ENCODE measurements at regions not wholly inside any gene's neighbourhood (a gene's known extent, or its start where the extent isn't known, plus 50 kb on each side); places are given as distances from the start of the nearest gene placed in this dataset.

DNA sequence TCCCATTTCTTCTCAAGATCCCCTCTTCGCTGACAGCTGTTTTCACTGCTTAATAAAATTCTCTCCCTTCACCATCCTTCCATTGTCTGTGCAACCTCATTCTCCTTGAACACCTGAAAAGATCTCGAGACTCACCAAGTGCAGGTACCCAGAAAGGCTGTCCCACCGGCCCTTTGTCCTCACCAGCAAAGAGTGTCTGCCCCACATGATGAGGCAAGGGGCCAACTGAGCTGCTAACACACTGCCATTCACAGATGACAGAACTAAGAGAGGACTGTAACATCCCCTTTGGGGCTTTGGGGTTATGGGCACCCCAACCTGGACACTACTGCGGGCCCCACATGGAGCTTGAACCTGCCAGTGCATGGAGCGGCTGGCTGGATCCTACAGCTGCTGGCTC lies 771.4 kb upstream of the MIR17HG start:
- Mint-ChIP-seq H3K9me3 (peaks cover 4% of the 10 kb centered on the region; the same call in 1 of the 3 replicates), H3K27me3 (ENCODE audit: insufficient read depth, low read depth, poor library complexity) (peaks cover 2% of the 10 kb centered on the region), H3K27ac (no peak overlapping the region), H3K4me3 (no peak overlapping the region), H3K36me3 (ENCODE audit: low read depth) (no peaks in the 10 kb centered on the region), H3K4me1 (no peaks in the 10 kb centered on the region)
- Histone ChIP-seq H3K4me3 (no peak overlapping the region), H3K4me1 (ENCODE audit: insufficient read depth) (no peaks in the 10 kb centered on the region), H3K79me2 (replicated peaks; ENCODE audit: insufficient read depth) (no peaks in the 10 kb centered on the region), H3K27ac (ENCODE audit: low read depth) (no peak overlapping the region), H3K27me3 (ENCODE audit: insufficient read depth) (no peaks in the 10 kb centered on the region), H3F3A (replicated peaks; ENCODE audit: low read depth) (no peaks in the 10 kb centered on the region), H3K36me3 (ENCODE audit: insufficient read depth) (no peaks in the 10 kb centered on the region), H2AFZ (no peak overlapping the region), H3K4me2 (no peak overlapping the region), H3K9me2 (ENCODE audit: insufficient read depth) (peaks cover 3% of the 10 kb centered on the region; the same call in 1 of the 2 replicates), H4K20me1 (replicated peaks; ENCODE audit: insufficient read depth) (no peaks in the 10 kb centered on the region)
- ATAC-seq, result no peak
- TF ChIP-seq EZH2 (IDR thresholded peaks at IDR 0.05; ENCODE audit: low read depth, unreplicated experiment) (no peak), POLR2AphosphoS5 (IDR thresholded peaks at IDR 0.05; ENCODE audit: low read depth) (no peak), EZH2phosphoT487 (IDR thresholded peaks at IDR 0.05; ENCODE audit: unreplicated experiment) (no peak)
- no peak for DNase-seq (ENCODE audit: low spot score)

- Mint-ChIP-seq H3K27me3 (ENCODE audit: insufficient read depth, low read depth, poor library complexity) (peaks cover 2% of the 10 kb centered on the region), H3K4me3 (no peak overlapping the region), H3K4me1 (no peaks in the 10 kb centered on the region), H3K27ac (no peak overlapping the region), H3K9me3 (peaks cover 4% of the 10 kb centered on the region; the same call in 1 of the 3 replicates), H3K36me3 (ENCODE audit: low read depth) (no peaks in the 10 kb centered on the region)
- Histone ChIP-seq H3K4me1 (ENCODE audit: insufficient read depth) (no peaks in the 10 kb centered on the region), H2AFZ (no peak overlapping the region), H3K27me3 (ENCODE audit: insufficient read depth) (no peaks in the 10 kb centered on the region), H3K27ac (ENCODE audit: low read depth) (no peak overlapping the region), H3K36me3 (ENCODE audit: insufficient read depth) (no peaks in the 10 kb centered on the region), H3K79me2 (replicated peaks; ENCODE audit: insufficient read depth) (no peaks in the 10 kb centered on the region), H3K4me3 (no peak overlapping the region), H3K9me2 (ENCODE audit: insufficient read depth) (peaks cover 3% of the 10 kb centered on the region; the same call in 1 of the 2 replicates), H3F3A (replicated peaks; ENCODE audit: low read depth) (no peaks in the 10 kb centered on the region), H3K4me2 (no peak overlapping the region), H4K20me1 (replicated peaks; ENCODE audit: insufficient read depth) (no peaks in the 10 kb centered on the region)
- DNase-seq (ENCODE audit: low spot score), result no peak
- ATAC-seq, result no peak
- TF ChIP-seq, protein P1, sequence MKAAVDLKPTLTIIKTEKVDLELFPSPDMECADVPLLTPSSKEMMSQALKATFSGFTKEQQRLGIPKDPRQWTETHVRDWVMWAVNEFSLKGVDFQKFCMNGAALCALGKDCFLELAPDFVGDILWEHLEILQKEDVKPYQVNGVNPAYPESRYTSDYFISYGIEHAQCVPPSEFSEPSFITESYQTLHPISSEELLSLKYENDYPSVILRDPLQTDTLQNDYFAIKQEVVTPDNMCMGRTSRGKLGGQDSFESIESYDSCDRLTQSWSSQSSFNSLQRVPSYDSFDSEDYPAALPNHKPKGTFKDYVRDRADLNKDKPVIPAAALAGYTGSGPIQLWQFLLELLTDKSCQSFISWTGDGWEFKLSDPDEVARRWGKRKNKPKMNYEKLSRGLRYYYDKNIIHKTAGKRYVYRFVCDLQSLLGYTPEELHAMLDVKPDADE (IDR thresholded peaks at IDR 0.05), result no peak
- no peak for TF ChIP-seq POLR2AphosphoS5 (IDR thresholded peaks at IDR 0.05; ENCODE audit: low read depth)
- TF ChIP-seq EZH2phosphoT487 (IDR thresholded peaks at IDR 0.05; ENCODE audit: unreplicated experiment), result no peak
- TF ChIP-seq EZH2 (IDR thresholded peaks at IDR 0.05; ENCODE audit: low read depth, unreplicated experiment), result no peak
- TF ChIP-seq REST (IDR thresholded peaks at IDR 0.05; ENCODE audit: unreplicated experiment), result no peak
- TF ChIP-seq ZNF114 (CRISPR knock-in tag; IDR thresholded peaks at IDR 0.05), result no peak
- TF ChIP-seq ZNF331 (CRISPR knock-in tag; IDR thresholded peaks at IDR 0.05; ENCODE audit: low read depth), result no peak
- no peak for TF ChIP-seq JUNB (IDR thresholded peaks at IDR 0.05; ENCODE audit: unreplicated experiment)
- no peak for TF ChIP-seq NANOG (IDR thresholded peaks at IDR 0.05; ENCODE audit: borderline replicate concordance)
- no peak for TF ChIP-seq STAT1 (IDR thresholded peaks at IDR 0.05; ENCODE audit: unreplicated experiment)
- TF ChIP-seq, protein P2, sequence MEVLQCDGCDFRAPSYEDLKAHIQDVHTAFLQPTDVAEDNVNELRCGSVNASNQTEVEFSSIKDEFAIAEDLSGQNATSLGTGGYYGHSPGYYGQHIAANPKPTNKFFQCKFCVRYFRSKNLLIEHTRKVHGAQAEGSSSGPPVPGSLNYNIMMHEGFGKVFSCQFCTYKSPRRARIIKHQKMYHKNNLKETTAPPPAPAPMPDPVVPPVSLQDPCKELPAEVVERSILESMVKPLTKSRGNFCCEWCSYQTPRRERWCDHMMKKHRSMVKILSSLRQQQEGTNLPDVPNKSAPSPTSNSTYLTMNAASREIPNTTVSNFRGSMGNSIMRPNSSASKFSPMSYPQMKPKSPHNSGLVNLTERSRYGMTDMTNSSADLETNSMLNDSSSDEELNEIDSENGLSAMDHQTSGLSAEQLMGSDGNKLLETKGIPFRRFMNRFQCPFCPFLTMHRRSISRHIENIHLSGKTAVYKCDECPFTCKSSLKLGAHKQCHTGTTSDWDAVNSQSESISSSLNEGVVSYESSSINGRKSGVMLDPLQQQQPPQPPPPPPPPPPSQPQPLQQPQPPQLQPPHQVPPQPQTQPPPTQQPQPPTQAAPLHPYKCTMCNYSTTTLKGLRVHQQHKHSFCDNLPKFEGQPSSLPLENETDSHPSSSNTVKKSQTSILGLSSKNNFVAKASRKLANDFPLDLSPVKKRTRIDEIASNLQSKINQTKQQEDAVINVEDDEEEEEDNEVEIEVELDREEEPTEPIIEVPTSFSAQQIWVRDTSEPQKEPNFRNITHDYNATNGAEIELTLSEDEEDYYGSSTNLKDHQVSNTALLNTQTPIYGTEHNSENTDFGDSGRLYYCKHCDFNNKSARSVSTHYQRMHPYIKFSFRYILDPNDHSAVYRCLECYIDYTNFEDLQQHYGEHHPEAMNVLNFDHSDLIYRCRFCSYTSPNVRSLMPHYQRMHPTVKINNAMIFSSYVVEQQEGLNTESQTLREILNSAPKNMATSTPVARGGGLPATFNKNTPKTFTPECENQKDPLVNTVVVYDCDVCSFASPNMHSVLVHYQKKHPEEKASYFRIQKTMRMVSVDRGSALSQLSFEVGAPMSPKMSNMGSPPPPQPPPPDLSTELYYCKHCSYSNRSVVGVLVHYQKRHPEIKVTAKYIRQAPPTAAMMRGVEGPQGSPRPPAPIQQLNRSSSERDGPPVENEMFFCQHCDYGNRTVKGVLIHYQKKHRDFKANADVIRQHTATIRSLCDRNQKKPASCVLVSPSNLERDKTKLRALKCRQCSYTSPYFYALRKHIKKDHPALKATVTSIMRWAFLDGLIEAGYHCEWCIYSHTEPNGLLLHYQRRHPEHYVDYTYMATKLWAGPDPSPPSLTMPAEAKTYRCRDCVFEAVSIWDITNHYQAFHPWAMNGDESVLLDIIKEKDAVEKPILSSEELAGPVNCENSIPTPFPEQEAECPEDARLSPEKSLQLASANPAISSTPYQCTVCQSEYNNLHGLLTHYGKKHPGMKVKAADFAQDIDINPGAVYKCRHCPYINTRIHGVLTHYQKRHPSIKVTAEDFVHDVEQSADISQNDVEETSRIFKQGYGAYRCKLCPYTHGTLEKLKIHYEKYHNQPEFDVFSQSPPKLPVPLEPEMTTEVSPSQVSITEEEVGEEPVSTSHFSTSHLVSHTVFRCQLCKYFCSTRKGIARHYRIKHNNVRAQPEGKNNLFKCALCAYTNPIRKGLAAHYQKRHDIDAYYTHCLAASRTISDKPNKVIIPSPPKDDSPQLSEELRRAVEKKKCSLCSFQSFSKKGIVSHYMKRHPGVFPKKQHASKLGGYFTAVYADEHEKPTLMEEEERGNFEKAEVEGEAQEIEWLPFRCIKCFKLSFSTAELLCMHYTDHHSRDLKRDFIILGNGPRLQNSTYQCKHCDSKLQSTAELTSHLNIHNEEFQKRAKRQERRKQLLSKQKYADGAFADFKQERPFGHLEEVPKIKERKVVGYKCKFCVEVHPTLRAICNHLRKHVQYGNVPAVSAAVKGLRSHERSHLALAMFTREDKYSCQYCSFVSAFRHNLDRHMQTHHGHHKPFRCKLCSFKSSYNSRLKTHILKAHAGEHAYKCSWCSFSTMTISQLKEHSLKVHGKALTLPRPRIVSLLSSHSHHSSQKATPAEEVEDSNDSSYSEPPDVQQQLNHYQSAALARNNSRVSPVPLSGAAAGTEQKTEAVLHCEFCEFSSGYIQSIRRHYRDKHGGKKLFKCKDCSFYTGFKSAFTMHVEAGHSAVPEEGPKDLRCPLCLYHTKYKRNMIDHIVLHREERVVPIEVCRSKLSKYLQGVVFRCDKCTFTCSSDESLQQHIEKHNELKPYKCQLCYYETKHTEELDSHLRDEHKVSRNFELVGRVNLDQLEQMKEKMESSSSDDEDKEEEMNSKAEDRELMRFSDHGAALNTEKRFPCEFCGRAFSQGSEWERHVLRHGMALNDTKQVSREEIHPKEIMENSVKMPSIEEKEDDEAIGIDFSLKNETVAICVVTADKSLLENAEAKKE (CRISPR knock-in tag; IDR thresholded peaks at IDR 0.05), result no peak
- no peak for TF ChIP-seq CREB1 (CRISPR knock-in tag; IDR thresholded peaks at IDR 0.05; ENCODE audit: low read depth)
These were observed 769.8 kb upstream of the MIR17HG start for GRCh38 chr13:90577726-90578125.

Measured in GM23338 (cell line).